ENCODE measurements at regions not wholly inside any gene's neighbourhood (a gene's known extent, or its start where the extent isn't known, plus 50 kb on each side); places are given as distances from the start of the nearest gene placed in this dataset.

DNA sequence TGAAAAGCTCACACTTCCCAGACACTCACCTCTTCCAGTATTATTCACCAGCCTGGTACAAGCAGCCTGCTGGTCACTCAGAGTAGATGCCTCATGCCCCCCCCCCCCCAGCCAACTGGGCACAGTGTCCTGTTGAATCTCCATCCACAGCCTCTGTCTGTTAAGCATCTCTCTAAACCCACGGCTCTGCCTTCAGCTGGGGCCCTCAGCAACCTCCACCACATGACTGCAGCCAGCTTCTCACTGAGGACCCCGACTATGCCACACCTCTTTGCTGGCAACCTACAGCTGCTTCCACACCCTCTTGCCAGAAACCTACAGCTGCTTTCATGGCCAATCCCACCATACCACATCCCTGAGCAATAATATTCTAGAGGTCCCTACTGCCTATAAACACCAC is 113.1 kb downstream of the RHOU start:
- no peak for DNase-seq (ENCODE audit: low spot score)

DNA sequence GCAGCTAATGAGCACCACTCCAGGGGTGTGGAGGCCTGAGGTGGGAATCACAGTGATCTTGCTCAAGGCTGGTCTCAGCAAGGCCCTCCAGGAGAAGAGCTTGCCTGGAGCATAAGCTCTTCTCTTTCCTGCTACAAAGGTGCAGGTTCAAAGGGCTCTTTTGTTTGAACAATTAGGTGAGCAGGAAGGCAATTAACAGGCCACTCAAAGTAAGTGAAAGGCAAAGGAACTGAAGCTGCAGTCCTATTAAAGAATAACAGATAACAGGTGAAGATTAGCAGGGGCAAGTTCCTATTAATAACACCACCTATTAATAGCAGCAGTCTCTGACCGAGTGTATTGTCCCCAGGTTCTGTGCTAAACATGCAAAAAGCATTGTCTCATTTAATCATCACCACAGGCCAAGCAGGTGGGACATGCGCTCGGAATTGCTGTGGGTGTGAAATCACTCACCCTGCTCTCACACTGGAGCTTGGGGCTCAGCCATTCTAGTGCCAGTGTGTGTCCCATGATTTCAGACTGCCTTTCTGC is 113.8 kb downstream of the RHOU start:
- no peak for DNase-seq (ENCODE audit: low spot score)

DNA sequence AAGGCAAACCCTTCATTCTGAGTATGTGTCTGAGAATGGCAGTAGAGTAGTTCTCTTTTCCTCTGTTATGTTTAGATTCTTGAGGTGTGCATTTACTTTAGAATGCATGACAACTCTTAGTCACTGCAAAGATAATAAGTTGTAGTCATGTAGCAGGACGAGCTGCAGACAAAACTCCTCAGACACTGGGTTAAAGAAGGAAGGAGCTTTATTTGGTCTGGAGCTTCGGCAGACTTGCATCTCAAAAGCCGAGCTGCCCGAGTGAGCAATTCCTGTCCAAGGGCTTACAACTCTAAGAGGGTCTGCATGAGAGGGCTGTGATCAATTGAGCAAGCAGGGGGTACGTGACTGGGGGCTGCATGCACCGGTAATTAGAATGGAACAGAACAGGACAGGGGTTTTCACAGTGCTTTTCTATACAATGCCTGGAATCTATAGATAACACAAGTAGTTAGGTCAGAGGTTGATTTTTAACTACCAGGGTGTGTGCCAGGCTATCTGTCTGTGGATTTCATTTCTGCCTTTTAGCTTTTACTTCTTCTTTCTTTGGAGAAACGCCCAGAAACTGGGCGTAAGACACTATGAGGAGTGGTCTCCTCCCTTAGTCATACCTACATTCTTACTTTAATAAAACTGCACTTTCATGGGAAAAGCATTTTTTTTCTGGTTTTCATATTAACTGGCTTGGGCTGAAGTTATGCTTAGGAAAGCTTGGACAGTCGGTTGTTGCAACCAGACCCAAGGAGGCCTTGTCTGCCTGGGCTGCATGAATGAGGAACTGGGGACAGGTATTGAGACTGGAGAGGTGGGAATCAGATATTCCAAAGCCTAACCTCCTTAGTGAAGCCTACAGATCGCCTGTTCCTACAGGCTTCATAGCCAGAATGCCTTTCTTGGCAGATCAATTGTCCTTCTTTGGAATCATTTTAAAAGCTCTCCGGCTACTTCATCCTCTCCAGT is 115.1 kb downstream of the RHOU start:
- no peak for DNase-seq (ENCODE audit: low spot score)

DNA sequence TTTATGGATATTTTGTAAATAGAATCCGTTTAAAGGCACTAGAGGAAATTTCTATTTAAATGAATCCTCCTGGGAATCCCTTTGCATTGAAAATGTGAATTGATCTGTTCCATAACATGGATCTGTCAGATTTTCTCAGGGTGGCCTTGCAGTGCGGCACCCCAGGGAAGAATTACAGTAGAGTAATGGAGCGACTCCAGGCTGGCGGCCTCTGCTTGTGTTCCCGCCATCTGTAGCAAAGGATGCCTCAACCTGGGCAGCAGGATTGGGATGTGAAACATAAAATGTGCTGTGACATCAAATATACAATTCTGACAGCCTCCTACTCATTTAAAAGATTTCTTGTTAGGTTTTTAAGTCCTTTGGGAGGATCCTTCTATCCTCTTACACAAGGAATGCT is 115.9 kb downstream of the RHOU start:
- no peak for DNase-seq (ENCODE audit: low spot score)

DNA sequence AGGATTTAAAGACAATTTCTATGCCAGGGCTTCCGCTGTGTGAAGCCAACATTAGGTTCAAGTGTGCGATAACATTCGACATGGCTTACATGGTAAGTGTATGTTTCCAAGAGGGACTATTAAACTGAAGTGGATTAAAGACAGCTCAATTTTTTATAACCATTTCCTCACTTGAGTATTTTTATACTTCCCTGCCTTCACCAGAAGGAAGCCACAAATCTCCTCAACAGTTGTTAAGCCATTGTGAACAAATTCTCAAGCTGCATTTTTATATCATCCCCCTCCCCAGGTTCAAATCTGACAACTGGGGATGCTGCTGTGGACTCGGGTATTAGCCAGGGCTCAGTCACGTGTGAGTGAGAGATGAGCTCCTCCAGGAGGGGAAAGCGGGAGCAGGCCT is 116.3 kb downstream of the RHOU start:
- no peak for DNase-seq (ENCODE audit: low spot score)

DNA sequence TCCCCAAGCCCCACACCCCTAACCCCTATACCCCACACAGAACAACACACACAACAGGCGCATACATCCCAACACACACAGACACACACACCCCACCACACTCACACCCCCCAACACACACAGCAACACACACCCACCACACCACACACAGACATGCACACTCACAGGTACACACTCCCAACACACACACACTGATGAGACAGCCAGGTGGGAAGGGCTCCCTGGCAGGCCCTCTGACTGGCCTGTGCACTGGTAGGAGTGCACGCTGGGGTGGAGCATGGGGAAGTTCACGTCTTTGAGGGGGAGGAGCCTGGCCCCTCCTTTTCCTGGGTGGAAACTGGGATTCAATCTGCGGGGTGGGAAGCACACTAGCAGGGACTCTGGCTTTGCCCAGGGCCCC is 116.7 kb downstream of the RHOU start:
- DNase-seq (ENCODE audit: low spot score) = no peak

DNA sequence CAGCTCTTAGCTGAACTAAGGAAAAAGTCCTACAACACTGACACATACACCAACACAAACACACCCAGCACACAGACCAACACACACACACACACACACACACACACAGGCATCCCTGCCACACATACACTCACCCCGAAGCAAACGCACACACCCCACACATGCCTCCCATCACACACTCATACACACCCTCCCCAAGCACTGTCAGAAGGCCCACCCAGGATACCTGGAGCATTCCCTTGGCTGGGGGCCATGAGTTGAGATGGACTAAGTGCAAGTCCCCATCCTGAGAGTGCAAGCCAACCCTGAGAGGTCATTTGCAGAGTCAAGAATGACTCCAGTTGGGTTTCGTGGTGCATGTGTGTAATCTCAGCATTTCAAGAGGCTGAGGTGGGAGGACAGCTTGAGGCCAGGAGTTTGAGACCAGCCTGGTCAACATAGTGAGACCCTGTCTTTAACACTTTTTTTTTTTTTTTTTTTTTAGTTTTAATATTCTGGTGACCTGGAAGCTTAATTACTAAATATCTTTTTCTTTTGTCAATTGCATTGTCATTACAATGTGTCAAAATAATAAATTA is 117.3 kb downstream of the RHOU start:
- no peak for DNase-seq (ENCODE audit: low spot score)

DNA sequence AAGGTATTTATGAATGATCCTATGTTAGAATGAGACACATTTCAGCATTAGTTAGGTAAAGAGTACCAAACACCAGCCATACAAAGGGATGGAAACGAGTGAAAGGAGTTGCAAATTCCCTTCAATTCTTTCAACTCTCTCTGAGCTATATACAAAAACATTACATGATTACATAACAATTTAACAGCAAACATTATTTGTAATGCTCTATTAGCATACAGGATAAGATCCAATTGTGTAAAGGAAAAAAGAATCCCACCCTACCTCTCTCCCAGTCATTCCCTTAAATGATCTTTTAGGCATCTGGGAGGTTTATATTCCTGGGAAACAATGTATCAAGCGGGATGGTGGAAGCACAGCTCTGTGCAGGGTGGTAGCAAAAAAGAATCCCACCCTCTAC is 117.9 kb downstream of the RHOU start:
- DNase-seq (ENCODE audit: low spot score) = no peak

DNA sequence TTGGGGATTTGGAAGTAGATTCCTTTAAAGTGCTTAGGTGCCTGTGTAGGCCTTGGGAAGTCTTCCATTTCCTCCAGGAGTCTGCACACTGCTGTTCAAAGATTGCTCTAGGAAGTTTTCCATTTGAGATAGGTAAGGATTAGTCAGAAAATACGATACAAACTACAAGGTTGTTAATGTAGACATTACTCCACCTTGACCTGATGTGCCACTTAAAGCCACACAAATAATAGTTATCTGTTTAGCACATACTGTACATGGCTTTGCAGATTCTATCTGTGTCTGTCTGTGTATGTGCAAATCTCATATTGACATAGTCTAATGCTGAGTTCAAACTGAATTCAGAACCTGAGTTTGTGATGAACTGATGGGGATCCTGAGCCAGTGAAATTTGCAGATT is 118.4 kb downstream of the RHOU start:
- no peak for DNase-seq (ENCODE audit: low spot score)

DNA sequence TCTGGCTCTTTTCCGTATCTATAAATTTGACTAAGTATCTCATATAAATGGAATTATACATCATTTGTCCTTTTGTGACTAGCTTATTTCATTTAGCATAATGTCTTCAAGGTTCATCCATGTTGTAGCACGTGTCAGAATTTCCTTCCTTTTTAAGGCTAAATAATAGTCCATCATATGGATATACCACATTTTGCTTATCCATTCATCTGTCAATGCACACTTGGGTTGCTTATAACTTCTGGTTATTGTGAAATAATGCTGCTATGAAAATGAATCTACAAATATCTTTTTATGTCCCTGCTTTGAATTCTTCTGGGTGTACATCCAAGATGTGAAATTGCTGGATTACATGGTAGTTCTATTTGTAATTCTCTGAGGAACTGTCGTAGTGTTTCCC is 119.6 kb downstream of the RHOU start:
- no peak for DNase-seq (ENCODE audit: low spot score)

DNA sequence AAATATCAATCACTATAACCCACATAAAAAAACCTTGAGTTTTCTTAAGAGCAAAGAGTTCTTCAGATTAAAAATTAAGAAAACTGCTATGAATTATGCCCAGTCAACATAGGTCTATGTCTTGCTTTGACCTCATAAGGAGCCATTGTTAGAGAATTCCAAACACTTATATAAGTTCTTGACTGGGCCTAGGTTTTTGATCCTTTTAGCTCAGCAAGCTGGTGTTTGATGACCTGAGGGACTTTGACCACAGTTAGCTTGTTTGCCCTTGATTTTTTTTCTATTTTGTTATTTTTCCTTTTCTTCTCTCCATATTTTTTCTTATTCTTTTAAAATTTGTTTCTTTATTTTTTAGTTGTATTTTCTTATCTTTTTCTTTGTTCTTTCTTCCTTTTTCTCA is 122.3 kb downstream of the RHOU start:
- no peak for DNase-seq (ENCODE audit: low spot score)

DNA sequence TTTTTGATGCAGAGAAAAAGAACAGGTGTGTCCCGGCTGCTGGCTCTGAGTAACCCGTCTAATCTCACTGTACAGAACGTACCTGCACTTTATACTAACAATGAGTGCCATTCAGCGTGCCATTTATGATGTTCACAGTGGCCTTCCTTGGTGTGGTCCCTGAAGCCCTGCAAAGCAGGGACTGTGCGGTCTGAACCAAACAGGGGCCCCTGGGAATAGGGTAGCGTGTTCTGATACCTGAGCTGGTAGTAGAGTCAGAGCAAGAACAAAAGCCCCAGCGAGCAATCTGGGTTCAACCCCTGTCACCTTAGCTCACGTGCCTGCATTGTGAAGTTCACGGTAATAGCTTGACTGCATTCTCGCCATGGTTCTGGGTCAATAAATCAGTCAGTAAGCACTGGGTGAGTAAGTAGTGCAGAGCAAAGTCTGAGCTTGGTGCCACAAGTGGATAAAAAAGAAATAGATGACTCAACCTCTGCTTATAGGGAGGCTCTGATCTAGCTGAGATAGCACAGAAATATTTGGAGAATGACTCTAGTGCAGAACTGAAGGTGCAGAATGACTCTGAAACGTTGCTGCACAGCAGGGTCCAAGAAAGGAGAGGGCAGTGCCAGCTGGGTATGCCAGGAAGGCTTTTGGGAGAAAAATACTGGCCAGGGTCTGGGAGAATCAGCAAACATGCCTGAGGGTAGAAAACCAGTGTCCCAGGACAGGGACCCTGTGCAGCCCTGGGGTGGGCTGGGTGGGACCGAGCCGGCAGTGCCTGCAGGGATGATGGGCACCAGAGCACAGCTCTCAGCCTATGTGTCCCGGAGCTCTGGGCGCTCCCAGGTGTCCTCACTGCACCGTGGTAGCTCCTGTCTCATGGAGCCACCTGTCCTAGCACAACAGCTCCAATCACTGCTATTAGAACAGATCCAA is 125.9 kb downstream of the RHOU start:
- DNase-seq (ENCODE audit: low spot score) = peak; percentile 44

DNA sequence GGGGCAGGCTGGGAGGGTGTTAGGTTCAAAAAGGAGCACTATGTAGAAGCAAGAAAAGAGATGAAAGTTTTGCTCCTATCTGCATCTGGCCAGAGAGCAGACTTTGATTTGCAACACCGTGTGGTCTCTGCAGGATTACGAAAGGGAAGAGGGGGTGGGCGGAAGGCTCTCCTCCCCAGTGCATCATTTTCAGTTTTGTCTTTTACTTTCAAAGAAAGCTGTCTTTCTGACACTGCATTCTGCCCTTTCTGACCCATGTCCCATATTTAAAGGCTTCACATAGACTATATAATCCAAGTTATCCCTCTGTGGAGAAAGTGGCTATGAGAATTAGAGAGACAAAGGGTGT is 126.5 kb downstream of the RHOU start:
- no peak for DNase-seq (ENCODE audit: low spot score)

DNA sequence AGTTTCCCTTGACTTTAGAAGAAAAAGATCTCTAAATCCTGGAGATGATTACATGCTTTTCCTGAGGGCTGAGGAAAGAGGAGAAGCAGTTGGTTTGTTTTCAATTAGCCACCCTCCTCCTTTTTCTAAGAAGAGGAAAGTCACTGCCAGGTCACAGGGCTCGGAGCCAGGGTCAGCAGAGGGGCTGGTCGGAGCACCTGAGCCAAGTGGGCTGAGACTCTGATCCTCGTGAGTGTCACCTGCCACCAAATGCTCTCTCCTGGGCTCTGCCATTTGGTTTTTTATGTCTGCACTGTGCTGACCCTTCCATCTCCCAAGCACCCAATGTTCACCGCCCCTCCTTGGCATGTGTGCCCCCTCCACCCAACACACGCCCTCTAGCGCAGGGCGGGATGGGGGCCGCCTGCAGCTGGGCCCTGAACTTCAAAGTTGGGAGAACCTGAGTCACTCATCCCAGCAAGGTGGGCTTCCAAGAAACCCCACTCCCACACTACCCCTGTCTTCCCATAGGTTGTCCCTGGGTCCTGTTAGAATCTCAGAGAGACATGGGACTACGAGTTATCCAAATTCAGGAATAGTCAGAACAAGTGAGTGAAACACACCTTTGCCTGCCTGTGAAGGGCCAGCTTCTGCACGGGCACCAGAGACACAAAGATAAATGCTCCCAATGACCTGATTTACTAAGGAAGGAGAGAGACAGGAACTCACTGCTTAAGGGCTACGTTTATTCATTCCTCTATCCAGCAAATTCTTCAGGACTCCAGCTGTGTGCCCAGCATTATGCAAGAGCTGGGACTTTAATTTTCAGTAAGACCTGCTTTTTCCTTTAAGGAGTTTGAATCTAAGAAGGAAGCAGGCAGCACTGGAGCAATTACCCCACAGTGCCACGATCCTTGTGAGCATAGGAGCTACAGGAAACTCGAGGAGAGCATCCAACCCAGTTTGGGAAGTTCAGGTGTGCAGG is 127.5 kb downstream of the RHOU start:
- no peak for DNase-seq (ENCODE audit: low spot score)

DNA sequence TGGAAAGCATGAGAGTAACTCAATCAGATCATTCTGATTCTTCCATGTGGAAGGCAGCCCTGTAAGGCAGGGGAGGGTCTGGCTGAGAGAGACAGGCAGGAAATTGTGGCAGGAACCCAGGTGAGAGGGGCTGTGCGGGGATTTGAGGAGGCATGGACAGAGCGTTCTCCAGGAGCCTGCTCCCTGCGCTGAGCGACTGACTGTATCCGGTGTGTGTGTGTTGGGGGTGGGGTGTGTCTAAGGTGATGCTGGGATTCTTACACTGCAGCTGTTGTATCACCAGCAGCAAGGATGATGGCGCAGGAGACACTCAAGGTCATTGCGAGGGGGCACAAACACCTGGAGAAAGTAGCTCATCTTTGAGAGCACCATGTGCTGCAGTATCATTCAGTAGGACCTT is 128.5 kb downstream of the RHOU start:
- no peak for DNase-seq (ENCODE audit: low spot score)

DNA sequence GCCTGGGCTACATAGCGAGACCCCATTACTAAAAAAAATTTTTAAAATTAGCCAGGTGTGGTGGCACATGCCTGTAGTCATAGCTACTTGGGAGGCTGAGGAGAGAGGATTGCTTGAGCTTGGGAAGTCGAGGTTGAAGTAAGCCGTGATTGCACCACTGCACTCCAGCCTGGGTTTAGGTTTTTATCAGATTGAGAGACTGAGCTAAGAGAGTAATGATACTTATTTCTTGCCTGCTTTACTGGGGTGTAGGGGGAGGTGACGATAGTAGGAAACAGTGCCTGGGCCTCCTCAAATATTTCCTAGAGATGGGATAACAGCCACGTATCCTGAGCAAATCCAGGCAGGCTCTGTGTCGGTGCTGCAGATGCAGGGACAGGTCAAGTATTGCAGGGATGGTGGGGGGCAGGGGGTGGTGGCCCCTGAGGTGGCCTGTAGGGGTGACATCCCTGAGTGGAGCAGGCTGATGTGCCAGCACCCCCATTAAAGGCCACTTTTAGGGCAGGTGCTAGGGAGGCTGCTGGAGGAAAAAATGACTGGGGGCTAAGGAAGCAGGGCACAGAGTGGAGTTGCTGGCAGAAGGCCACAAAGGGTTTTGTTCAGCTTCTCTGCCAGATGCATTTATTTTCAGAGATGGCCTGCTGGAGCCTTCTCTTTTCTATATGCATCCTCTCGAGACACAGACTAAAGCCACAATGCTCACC is 130.5 kb downstream of the RHOU start:
- no peak for DNase-seq (ENCODE audit: low spot score)

DNA sequence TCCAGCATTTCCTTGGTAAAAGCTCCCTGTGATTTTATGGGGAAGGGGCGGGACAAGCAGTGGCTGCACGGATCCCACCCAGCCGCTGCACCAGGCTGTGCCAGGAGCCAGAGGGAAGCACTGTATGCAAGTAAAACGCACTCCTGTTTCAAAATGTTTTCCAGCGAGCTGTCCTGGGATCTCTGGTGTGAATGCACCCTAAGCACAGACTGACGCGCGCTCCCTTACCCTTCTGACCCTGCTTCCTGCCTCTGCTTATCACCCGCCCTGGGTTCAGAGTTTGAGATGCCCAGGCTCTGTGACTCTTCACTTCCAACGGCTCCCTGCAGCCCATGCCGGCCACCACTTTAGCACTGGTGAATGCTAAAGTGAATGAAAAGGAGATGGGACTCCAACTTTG is 131.2 kb downstream of the RHOU start:
- no peak for DNase-seq (ENCODE audit: low spot score)

DNA sequence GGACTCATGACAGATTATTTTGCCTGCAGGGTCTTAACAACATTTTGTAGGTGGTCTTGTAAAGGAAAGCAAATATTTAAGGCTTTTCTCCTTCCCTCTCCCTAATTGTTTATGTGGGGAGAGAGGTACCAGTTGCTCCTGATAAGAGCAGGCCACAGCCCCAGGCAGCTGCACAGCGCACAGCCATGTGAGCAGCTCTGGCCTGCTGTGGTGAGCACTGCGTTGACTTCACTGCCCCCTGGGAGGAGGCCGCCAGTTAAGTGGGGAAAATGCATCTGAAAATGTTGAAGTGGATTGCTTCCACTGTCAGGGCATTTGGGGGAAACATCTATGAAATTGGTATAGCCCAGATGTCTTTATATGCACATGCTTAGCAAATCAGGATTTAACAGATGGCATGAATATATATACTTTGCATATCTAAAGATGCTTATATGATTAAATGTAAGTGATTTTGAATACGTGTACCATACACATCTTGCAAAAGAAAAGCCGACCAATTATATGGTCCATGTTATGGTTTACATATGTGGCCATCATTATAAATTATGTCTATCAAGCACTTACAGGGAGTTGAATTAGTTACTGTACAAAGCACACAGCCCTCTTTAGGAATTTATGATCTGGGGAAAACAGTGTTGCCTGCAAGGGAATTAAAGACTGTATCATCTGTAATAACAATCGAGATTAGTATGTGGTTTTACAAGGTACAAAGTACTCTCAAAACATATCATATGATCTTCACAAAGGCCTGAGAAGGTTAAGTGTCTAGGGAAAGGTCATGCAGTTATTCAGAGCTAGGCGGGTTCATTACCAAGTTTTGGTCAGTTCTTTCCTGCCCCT is 132.1 kb downstream of the RHOU start:
- no peak for DNase-seq (ENCODE audit: low spot score)

DNA sequence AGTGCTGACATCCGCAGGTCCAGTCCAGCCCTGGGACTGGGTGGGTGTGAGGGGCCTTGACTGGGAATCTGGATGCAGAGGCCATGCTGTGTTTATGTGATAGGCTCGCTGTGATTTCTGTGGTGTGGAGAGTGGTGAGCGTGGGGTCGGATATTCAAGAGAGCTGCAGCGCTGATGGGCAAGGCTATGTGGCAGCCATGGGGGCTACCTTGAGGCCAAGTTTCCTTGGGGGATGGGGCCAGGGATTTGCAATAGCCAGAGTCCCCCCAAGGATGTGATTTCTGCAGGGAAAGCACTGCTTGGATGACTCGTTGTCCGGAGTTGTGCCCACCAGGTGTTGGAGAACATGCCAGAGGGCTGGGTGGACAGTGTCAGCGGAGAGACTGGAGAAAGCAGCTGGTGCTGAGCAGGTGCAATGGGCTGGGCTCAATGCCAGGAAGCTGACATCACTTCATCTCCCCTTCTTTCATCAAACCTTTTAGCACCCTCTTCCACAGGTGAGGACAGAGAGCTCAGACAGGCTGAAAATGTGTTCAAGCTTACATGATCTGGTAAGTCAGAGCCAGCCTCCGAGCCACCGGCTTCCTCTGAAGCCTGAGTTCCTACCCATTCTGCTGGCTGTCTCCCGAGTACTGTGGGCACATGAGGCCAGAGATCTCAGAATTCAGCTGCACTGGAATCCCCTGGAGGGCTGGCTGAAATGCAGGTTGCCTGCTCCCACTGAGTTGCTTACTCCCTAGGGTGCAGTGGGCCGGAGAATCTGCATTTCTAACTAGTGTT is 132.9 kb downstream of the RHOU start:
- no peak for DNase-seq (ENCODE audit: low spot score)
